ENCODE measurements at regions not wholly inside any gene's neighbourhood (a gene's known extent, or its start where the extent isn't known, plus 50 kb on each side); places are given as distances from the start of the nearest gene placed in this dataset.
A peak's percentile ranks its signal among the peaks of the same experiment; 100 is the strongest.

GRCh38 chr3:102163039-102163817 lies 271.6 kb upstream of the ZPLD1 start:
- H3K4me3 ChIP-seq (ENCODE audit: low read depth, low read length) = no peak overlapping the region
- peaks cover 10% of the 10 kb centered on the region for H3K4me1 ChIP-seq (ENCODE audit: control insufficient read depth, insufficient read depth, low read length)
- no peaks in the 10 kb centered on the region for H3K36me3 ChIP-seq (ENCODE audit: control insufficient read depth in 2 of 2, insufficient read depth in 1 of 2, low read length in 2 of 2)
- H3K9me3 ChIP-seq (ENCODE audit: control insufficient read depth, insufficient read depth, low read depth, low read length) = no peaks in the 10 kb centered on the region
- ChIA-PET CTCF (interaction anchor here (0.8 to 0.9 kb wide), 2 partner anchors 14 to 62 kb away, joined by 4 read pairs; no protein-coding TSS in a partner anchor), POLR2A (interaction anchor here (0.6 to 1.6 kb wide), 2 partner anchors 313 to 479 kb away, joined by 3 to 5 read pairs; partner anchors contain the start of gene NFKBIZ)
- peak overlapping the region; percentile 78 for H3K27ac ChIP-seq (ENCODE audit: extremely low read depth, low read depth, low read length)
- TF ChIP-seq ZNF10 (tag by site-specific recombination; IDR thresholded peaks at IDR 0.05) = no peak
- 0 out of 2 replicates have a peak, but pooled peaks have one; percentile 56 for TF ChIP-seq ZNF561 (tag by site-specific recombination; IDR thresholded peaks at IDR 0.05; ENCODE audit: borderline replicate concordance)
- TF ChIP-seq ZNF660 (tag by site-specific recombination; IDR thresholded peaks at IDR 0.05) = 0 out of 2 replicates have a peak, but pooled peaks have one; percentile 61
- TF ChIP-seq PRDM4 (tag by site-specific recombination; IDR thresholded peaks at IDR 0.05) = peak; percentile 73
- peak; percentile 83; the same call in 1 of the 2 replicates for TF ChIP-seq ZEB2 (tag by site-specific recombination; IDR thresholded peaks at IDR 0.05)
- peak; percentile 7; the same call in 1 of the 2 replicates for TF ChIP-seq SP2 (tag by site-specific recombination; IDR thresholded peaks at IDR 0.05)
- TF ChIP-seq ZNF513 (tag by site-specific recombination; IDR thresholded peaks at IDR 0.05) = no peak
- peak; percentile 24; the same call in 1 of the 2 replicates for TF ChIP-seq ATF2 (tag by site-specific recombination; IDR thresholded peaks at IDR 0.05; ENCODE audit: low read depth)
- TF ChIP-seq OSR2 (tag by site-specific recombination; IDR thresholded peaks at IDR 0.05) = peak; percentile 86
- TF ChIP-seq ZNF18 (tag by site-specific recombination; IDR thresholded peaks at IDR 0.05) = 0 out of 2 replicates have a peak, but pooled peaks have one; percentile 28
- TF ChIP-seq TRIM28 (IDR thresholded peaks at IDR 0.05; ENCODE audit: borderline replicate concordance, low read length) = peak; percentile 19; the same call in 1 of the 2 replicates
- peak; percentile 53; the same call in 1 of the 2 replicates for TF ChIP-seq ZNF488 (tag by site-specific recombination; IDR thresholded peaks at IDR 0.05)
- TF ChIP-seq ZNF558 (tag by site-specific recombination; IDR thresholded peaks at IDR 0.05) = peak; percentile 32; the same call in 1 of the 2 replicates
- peak; percentile 37; the same call in 1 of the 2 replicates for TF ChIP-seq BCL6B (tag by site-specific recombination; IDR thresholded peaks at IDR 0.05)
- TF ChIP-seq ZXDB (tag by site-specific recombination; IDR thresholded peaks at IDR 0.05) = peak; percentile 68
- 0 out of 2 replicates have a peak, but pooled peaks have one; percentile 31 for TF ChIP-seq ZNF394 (tag by site-specific recombination; IDR thresholded peaks at IDR 0.05; ENCODE audit: borderline replicate concordance)
- TF ChIP-seq ZNF585B (tag by site-specific recombination; IDR thresholded peaks at IDR 0.05) = no peak
- peak; percentile 54; the same call in 1 of the 2 replicates for TF ChIP-seq IKZF3 (tag by site-specific recombination; IDR thresholded peaks at IDR 0.05)
- TF ChIP-seq ZNF350 (tag by site-specific recombination; IDR thresholded peaks at IDR 0.05) = peak; percentile 38; the same call in 1 of the 2 replicates
- peak; percentile 61; the same call in 1 of the 2 replicates for TF ChIP-seq ZBTB17 (tag by site-specific recombination; IDR thresholded peaks at IDR 0.05)
- TF ChIP-seq ZNF155 (tag by site-specific recombination; IDR thresholded peaks at IDR 0.05) = no peak
- TF ChIP-seq GLI2 (tag by site-specific recombination; IDR thresholded peaks at IDR 0.05; ENCODE audit: borderline replicate concordance, low read depth) = peak; percentile 64
- TF ChIP-seq PRDM10 (tag by site-specific recombination; IDR thresholded peaks at IDR 0.05) = peak; percentile 57; the same call in 1 of the 2 replicates

All from HEK293 (cell line).